Upper lobe of right lung (tissue), 1 donor: ENCODE measurements at regions not wholly inside any gene's neighbourhood (a gene's known extent, or its start where the extent isn't known, plus 50 kb on each side); places are given as distances from the start of the nearest gene placed in this dataset.

Experiments used
- ATAC-seq: fragments of 200-7000 bp; cut with Tn5 transposase; one replicate; pipeline ENCODE4 v1.9.1; 2020; ENCODE audit warnings: mild to moderate bottlenecking, moderate library complexity
- DNase-seq: peaks from one replicate; pipeline ENCODE4 v3.0.0-alpha.2; 2020
- H3K27ac ChIP-seq: fragments of 200-600 bp; one replicate; pipeline ENCODE4 v1.8.0; 2022
- H3K27me3 ChIP-seq: fragments of 200-600 bp; one replicate; pipeline ENCODE4 v1.8.0; 2022; ENCODE audit warnings: mild to moderate bottlenecking
- H3K36me3 ChIP-seq: fragments of 200-600 bp; one replicate; pipeline ENCODE4 v1.8.0; 2022
- H3K4me1 ChIP-seq: fragments of 200-600 bp; one replicate; pipeline ENCODE4 v1.8.0; 2022
- H3K4me3 ChIP-seq: fragments of 200-600 bp; one replicate; pipeline ENCODE4 v1.8.0; 2022; ENCODE audit warnings: mild to moderate bottlenecking
- H3K9me3 ChIP-seq: fragments of 200-600 bp; one replicate; pipeline ENCODE4 v1.8.0; 2022
- intact Hi-C: fragments of 100-400 bp; cut with DNase I; formaldehyde crosslinking; loops from one replicate; pipeline ENCODE4 v1.11.0; 2022
- TF ChIP-seq, protein P1 (sequence below): fragments of 200-600 bp; IDR thresholded peaks from one replicate; pipeline ENCODE4 v1.8.0; 2022; ENCODE audit warnings: antibody characterized with exemption
- donor health status: DM: no; HTN: yes; CAD: no; lungs with severe emphysema.

DNA sequence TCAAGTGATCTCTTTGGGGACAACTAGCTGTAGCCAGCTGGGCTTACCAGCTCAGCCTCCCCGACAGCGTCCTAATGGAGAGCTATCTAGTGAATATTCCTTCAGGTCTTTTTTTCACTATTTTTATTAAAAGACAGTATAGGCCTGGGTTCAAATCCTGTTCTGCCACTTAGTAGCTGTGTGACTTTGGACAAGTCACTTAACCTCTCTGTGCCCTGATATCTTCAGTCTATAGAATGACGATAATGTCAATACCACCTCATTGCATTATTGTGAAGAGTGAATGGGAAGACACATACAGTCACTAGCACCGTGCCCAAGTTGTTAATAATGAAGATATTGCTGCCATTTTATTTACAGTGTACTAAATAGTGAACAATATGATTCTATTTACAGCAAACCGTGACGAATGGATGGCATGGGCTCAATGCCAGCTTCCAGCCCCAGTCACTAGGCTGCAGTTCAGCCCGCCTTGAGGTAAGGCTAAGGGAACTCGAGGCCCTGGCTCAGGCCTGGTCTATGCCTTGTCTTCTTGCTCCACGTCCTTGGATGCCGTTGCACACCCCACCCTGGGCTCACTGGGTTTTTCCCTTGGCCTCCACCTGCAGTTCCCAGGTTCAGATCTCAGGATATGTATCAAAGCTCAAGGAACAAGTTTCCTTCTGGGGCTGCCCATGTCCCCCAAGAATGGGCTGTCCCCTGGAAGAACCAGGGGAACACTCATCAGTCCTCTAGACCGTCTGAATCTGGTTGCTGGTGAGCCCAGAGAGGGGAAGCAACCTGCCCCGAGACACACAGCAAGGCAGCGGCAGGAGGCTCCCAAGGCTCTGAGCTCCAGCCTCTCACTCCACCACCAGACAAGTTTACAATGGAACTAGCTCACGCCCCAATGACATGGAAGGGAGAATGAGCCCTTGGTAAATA is 95.4 kb upstream of the TNRC6C start:
- peak; percentile 35 for DNase-seq
- H3K4me3 ChIP-seq = no peak overlapping the region
- H3K27ac ChIP-seq = no peak overlapping the region
- no peaks in the 10 kb centered on the region for H3K27me3 ChIP-seq
- H3K36me3 ChIP-seq = no peaks in the 10 kb centered on the region
- no peaks in the 10 kb centered on the region for H3K4me1 ChIP-seq
- H3K9me3 ChIP-seq = no peaks in the 10 kb centered on the region
- no peak for ATAC-seq
- intact Hi-C loops = no loop called here
- TF ChIP-seq, protein P1, sequence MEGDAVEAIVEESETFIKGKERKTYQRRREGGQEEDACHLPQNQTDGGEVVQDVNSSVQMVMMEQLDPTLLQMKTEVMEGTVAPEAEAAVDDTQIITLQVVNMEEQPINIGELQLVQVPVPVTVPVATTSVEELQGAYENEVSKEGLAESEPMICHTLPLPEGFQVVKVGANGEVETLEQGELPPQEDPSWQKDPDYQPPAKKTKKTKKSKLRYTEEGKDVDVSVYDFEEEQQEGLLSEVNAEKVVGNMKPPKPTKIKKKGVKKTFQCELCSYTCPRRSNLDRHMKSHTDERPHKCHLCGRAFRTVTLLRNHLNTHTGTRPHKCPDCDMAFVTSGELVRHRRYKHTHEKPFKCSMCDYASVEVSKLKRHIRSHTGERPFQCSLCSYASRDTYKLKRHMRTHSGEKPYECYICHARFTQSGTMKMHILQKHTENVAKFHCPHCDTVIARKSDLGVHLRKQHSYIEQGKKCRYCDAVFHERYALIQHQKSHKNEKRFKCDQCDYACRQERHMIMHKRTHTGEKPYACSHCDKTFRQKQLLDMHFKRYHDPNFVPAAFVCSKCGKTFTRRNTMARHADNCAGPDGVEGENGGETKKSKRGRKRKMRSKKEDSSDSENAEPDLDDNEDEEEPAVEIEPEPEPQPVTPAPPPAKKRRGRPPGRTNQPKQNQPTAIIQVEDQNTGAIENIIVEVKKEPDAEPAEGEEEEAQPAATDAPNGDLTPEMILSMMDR = no peak

DNA sequence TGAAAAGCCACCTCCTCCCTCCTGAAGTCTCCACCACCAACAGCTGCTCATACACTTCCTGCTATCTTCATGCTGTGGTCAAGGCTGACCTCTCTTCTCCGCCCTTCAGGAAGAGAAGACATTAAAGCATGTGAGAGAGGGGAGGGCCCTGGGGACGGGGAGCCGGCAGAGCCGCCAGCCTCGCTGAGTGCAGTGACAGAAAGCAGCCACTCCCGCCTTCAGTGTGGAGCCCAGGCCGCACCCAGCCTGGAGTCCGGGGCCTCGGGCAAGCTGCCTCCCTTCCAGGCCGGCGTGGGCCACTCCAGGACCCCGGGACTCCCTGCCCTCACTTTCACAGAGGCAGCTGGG is 94.7 kb upstream of the TNRC6C start:
- intact Hi-C loops = no loop called here
- Histone ChIP-seq H3K4me3 (no peak overlapping the region), H3K4me1 (no peaks in the 10 kb centered on the region), H3K36me3 (no peaks in the 10 kb centered on the region), H3K9me3 (no peaks in the 10 kb centered on the region), H3K27me3 (no peaks in the 10 kb centered on the region), H3K27ac (peak overlapping the region; percentile 11)
- TF ChIP-seq, protein P1 = no peak
- ATAC-seq (peak; percentile 65), DNase-seq (peak; percentile 66)

DNA sequence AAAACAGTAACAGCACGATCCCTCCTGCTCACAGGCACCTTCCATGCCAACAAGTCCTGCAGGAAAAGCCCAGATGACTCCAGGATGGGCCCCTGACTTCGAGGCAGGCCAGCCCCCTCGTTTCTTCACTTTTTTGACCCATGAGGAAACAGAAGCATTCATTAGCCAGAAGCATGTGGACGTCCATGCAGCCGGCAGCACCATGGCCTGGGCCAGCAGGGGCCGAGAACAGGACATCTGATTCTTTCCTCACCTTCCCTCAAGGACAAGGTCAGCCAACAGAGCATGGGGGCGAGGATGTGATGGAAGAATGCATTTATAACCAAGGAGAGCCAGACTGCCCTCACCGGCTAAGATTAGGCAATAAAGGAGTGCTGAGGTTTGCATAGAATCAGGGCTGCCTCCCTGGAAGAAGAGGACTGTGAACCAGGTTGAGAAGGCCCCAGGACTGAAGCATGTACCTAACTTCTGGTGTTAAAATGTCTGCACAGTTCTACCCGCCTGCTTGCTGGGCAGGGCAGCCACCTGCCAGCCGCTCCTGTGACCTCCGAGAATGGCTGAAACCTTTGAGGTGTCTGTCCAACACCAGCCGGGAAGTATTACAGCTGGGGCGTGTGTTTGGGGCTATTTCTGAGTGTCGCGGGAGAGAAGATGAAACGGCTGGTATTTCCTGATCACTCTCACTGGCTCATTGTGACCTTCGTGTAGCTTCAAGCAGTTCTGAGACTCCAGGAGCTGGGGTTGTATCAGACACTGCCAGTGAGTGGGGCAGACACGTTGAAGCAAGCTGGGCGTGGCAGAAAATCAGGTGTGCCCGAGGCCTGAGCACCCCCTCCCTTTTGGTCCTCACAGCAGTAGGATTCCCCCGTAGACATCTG is 94.0 kb upstream of the TNRC6C start:
- Histone ChIP-seq H3K36me3 (no peaks in the 10 kb centered on the region), H3K4me1 (peaks cover 3% of the 10 kb centered on the region), H3K9me3 (no peaks in the 10 kb centered on the region), H3K27me3 (no peaks in the 10 kb centered on the region), H3K4me3 (no peak overlapping the region), H3K27ac (peak overlapping the region; percentile 11)
- TF ChIP-seq, protein P1 = no peak
- DNase-seq = peak; percentile 40
- ATAC-seq = no peak
- intact Hi-C loops = no loop called here

DNA sequence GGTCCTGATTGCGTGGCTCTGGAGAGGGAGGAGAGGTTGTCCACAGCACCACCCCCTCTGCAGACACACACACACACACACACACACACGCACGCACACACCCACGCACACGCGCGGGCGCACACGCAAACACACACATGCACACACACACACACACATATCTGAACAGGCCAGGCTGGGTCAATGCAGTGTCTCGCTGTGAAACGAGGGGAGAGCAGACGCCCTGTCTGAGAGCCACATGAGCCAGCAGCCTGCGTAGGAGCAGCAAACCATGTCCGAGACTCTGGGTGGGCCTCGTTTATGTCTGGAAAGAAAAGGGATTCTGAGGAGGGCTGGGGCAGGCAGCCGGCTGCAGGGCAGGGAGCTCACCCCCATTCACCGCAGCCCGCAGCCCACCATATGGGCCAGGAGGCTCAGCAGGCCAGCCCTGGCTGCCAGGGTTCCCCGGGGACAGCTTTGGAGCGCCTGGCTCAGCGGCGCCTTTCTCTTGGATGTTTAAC is 93.3 kb upstream of the TNRC6C start:
- TF ChIP-seq, protein P1 = no peak
- DNase-seq = peak; percentile 40
- Histone ChIP-seq H3K27ac (no peak overlapping the region), H3K4me1 (peaks cover 4% of the 10 kb centered on the region), H3K4me3 (no peak overlapping the region), H3K36me3 (no peaks in the 10 kb centered on the region), H3K9me3 (no peaks in the 10 kb centered on the region), H3K27me3 (no peaks in the 10 kb centered on the region)
- ATAC-seq = no peak
- intact Hi-C loops = no loop called here

DNA sequence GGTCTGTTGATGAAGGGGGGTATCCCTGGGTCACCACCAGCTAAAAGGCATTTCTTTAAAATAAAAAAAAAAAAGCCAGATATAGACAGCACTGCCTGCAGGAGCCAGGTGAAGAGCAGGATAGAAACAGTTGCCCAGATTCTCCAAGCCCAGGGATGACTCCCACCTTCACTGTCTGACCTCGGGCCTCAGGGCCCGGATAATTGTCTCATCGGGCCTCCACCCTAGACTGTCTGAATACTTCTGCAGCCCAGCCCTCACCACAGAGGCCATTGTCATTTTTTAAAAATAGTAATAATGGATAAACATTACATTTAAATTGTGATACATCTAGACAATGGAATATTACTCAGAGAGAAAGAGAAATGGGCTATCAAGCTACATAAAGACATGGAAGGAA is 92.8 kb upstream of the TNRC6C start:
- H3K27me3 ChIP-seq = no peaks in the 10 kb centered on the region
- H3K27ac ChIP-seq = no peak overlapping the region
- ATAC-seq (no peak), DNase-seq (no peak)
- H3K36me3 ChIP-seq = no peaks in the 10 kb centered on the region
- H3K4me3 ChIP-seq = no peak overlapping the region
- peaks cover 4% of the 10 kb centered on the region for H3K4me1 ChIP-seq
- H3K9me3 ChIP-seq = no peaks in the 10 kb centered on the region
- intact Hi-C loops = no loop called here
- TF ChIP-seq, protein P1 = no peak
